Neural progenitor cell (in vitro differentiated cells): ENCODE measurements at regions not wholly inside any gene's neighbourhood (a gene's known extent, or its start where the extent isn't known, plus 50 kb on each side); places are given as distances from the start of the nearest gene placed in this dataset.

Experiments
- DNase-seq: peaks from one replicate; pipeline ENCODE4 v3.0.0-alpha.2; 2016; ENCODE audit warnings: low spot score
- H2AFZ ChIP-seq: fragments of 200-600 bp; sonication (generic); replicated peaks from 2 replicates; pipeline ENCODE4 v1.6.1; 2016; ENCODE audit warnings: antibody characterized with exemption
- H3F3A ChIP-seq: fragments of 200-600 bp; sonication (generic); 2 replicates; pipeline ENCODE4 v1.6.1; 2016; ENCODE audit warnings: antibody characterized with exemption, low read depth
- H3K27ac ChIP-seq: fragments of 200-600 bp; sonication (generic); 2 replicates; pipeline ENCODE4 v1.5.1; 2016; ENCODE audit warnings: mild to moderate bottlenecking
- H3K27me3 ChIP-seq: fragments of 200-600 bp; sonication (generic); 2 replicates; pipeline ENCODE4 v1.6.1; 2016; ENCODE audit warnings: mild to moderate bottlenecking, moderate library complexity
- H3K36me3 ChIP-seq: fragments of 200-600 bp; sonication (generic); 2 replicates; pipeline ENCODE4 v1.5.1; 2016
- H3K4me1 ChIP-seq: fragments of 200-600 bp; sonication (generic); 2 replicates; pipeline ENCODE4 v1.6.1; 2016; ENCODE audit warnings: mixed run types
- H3K4me2 ChIP-seq: fragments of 200-600 bp; sonication (generic); 2 replicates; pipeline ENCODE4 v1.6.1; 2016
- H3K4me3 ChIP-seq: fragments of 200-600 bp; sonication (generic); 2 replicates; pipeline ENCODE4 v1.5.1; 2016
- H3K79me2 ChIP-seq: fragments of 200-600 bp; sonication (generic); 2 replicates; pipeline ENCODE4 v1.6.1; 2016; ENCODE audit warnings: low read depth
- H3K9ac ChIP-seq: fragments of 200-600 bp; sonication (generic); 2 replicates; pipeline ENCODE4 v1.6.1; 2016
- H3K9me3 ChIP-seq: fragments of 200-600 bp; sonication (generic); 2 replicates; pipeline ENCODE4 v1.5.1; 2016; ENCODE audit warnings: low read depth
- H4K20me1 ChIP-seq: fragments of 200-600 bp; sonication (generic); 2 replicates; pipeline ENCODE4 v1.6.1; 2016; ENCODE audit warnings: low read depth
- H3K27ac Mint-ChIP-seq: 3 replicates; pipeline ENCODE4 v1.8.0; 2021; ENCODE audit warnings: mixed read lengths
- H3K27me3 Mint-ChIP-seq: 2 replicates; pipeline ENCODE4 v1.8.0; 2022; ENCODE audit warnings: low read depth, mild to moderate bottlenecking, inconsistent platforms, moderate library complexity, mixed read lengths; ENCODE audit not compliant: insufficient read depth
- H3K36me3 Mint-ChIP-seq: 3 replicates; pipeline ENCODE4 v1.8.0; 2021; ENCODE audit warnings: mixed read lengths
- H3K4me1 Mint-ChIP-seq: 3 replicates; pipeline ENCODE4 v1.8.0; 2021; ENCODE audit warnings: mixed read lengths
- H3K4me3 Mint-ChIP-seq: 3 replicates; pipeline ENCODE4 v1.8.0; 2021; ENCODE audit warnings: mild to moderate bottlenecking, moderate library complexity, mixed read lengths
- H3K9me3 Mint-ChIP-seq: 3 replicates; pipeline ENCODE4 v1.8.0; 2020; ENCODE audit warnings: mixed read lengths
- EZH2 ChIP-seq: fragments of 200-600 bp; sonication (generic); IDR thresholded peaks from 2 replicates; pipeline ENCODE4 v1.6.1; 2017; ENCODE audit warnings: antibody characterized with exemption, mild to moderate bottlenecking, moderate library complexity
- EZH2phosphoT487 ChIP-seq: fragments of 200-600 bp; sonication (generic); IDR thresholded peaks from 2 replicates; pipeline ENCODE4 v1.6.1; 2017; ENCODE audit warnings: antibody characterized with exemption
- TF ChIP-seq, protein P1 (sequence below): fragments of 200-600 bp; sonication (generic); IDR thresholded peaks from 2 replicates; pipeline ENCODE4 v1.5.1; 2017; ENCODE audit warnings: antibody characterized with exemption, mild to moderate bottlenecking

DNA sequence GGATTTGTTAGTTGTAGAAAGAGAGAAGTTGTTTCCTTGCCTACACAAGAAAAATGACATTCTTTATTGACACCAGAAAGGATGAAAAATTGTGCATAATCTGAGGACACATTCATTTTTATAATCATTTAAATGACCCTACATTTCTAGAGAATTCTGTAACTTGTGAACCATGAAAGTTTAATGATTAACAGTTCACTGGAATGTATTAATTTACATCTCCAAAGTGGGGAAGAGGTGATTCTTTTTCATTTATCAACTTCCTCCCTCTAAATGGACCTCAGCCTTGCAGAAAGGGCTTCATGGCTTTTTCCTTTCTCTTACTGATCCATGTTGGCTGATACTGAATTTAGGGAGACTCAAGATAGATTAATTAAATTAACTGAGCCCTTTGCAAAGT, 565.2 kb upstream of the LINC00305 start:
- Histone ChIP-seq H3F3A (no peaks in the 10 kb centered on the region), H4K20me1 (no peaks in the 10 kb centered on the region), H3K27ac (no peak overlapping the region), H3K4me3 (no peak overlapping the region), H3K9ac (no peak overlapping the region), H3K4me1 (no peaks in the 10 kb centered on the region), H3K79me2 (no peaks in the 10 kb centered on the region), H3K36me3 (no peaks in the 10 kb centered on the region), H3K27me3 (no peaks in the 10 kb centered on the region), H2AFZ (no peak overlapping the region), H3K9me3 (no peaks in the 10 kb centered on the region), H3K4me2 (no peak overlapping the region)
- Mint-ChIP-seq H3K4me3 (no peak overlapping the region), H3K9me3 (no peaks in the 10 kb centered on the region), H3K4me1 (no peaks in the 10 kb centered on the region), H3K27me3 (no peaks in the 10 kb centered on the region), H3K27ac (no peak overlapping the region), H3K36me3 (no peaks in the 10 kb centered on the region)
- DNase-seq, result no peak
- TF ChIP-seq EZH2, result no peak
- TF ChIP-seq EZH2phosphoT487, result no peak

DNA sequence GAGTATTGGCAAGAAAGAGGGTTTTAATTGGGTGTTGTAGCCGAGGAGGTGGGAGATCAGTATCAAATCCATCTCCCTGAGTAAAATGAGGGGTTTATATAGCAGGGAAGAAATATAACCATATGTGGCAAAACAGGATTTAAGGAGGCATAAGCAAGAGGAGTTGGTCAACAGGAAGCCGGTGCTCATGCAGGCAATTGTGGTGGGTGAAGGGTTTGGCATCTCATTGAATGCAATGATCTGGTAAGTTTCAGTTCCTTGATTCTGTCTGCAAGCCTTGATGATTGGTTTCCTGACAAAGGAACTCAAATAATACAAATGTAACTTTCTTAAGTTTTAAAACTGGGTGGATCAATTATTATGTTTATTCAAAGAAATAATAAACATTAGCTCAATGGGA, 564.4 kb upstream of the LINC00305 start:
- TF ChIP-seq EZH2, result no peak
- TF ChIP-seq EZH2phosphoT487, result no peak
- TF ChIP-seq, protein P1, sequence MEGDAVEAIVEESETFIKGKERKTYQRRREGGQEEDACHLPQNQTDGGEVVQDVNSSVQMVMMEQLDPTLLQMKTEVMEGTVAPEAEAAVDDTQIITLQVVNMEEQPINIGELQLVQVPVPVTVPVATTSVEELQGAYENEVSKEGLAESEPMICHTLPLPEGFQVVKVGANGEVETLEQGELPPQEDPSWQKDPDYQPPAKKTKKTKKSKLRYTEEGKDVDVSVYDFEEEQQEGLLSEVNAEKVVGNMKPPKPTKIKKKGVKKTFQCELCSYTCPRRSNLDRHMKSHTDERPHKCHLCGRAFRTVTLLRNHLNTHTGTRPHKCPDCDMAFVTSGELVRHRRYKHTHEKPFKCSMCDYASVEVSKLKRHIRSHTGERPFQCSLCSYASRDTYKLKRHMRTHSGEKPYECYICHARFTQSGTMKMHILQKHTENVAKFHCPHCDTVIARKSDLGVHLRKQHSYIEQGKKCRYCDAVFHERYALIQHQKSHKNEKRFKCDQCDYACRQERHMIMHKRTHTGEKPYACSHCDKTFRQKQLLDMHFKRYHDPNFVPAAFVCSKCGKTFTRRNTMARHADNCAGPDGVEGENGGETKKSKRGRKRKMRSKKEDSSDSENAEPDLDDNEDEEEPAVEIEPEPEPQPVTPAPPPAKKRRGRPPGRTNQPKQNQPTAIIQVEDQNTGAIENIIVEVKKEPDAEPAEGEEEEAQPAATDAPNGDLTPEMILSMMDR, result no peak
- H3F3A ChIP-seq, result no peaks in the 10 kb centered on the region
- H4K20me1 ChIP-seq, result no peaks in the 10 kb centered on the region
- H3K9ac ChIP-seq, result no peak overlapping the region
- no peaks in the 10 kb centered on the region for H3K79me2 ChIP-seq
- Mint-ChIP-seq H3K27me3 (no peaks in the 10 kb centered on the region), H3K4me3 (no peak overlapping the region), H3K9me3 (no peaks in the 10 kb centered on the region), H3K36me3 (no peaks in the 10 kb centered on the region), H3K27ac (no peak overlapping the region), H3K4me1 (no peaks in the 10 kb centered on the region)
- H3K9me3 ChIP-seq, result no peaks in the 10 kb centered on the region
- no peaks in the 10 kb centered on the region for H3K36me3 ChIP-seq
- H3K4me1 ChIP-seq, result no peaks in the 10 kb centered on the region
- no peak overlapping the region for H3K4me2 ChIP-seq
- H3K27me3 ChIP-seq, result no peaks in the 10 kb centered on the region
- H3K27ac ChIP-seq, result no peak overlapping the region
- H3K4me3 ChIP-seq, result no peak overlapping the region
- no peak overlapping the region for H2AFZ ChIP-seq
- DNase-seq, result no peak

DNA sequence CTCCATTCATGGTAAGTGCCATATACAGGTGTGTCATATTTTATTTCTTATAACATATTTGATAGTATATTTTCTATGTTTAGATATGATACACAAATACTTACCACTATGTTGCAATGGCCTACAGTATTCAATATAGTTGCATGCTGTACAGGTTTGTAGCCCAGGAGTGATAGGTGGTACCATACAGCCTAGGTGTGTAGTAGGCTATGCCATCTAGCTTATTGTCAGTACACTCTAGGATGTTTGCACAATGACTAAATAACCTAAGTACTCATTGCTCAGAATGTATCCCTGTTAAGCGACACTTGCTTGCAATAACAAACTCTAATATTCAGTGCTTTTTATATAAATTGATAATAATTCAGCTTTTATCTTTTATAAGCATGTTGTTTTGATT, 563.1 kb upstream of the LINC00305 start:
- no peaks in the 10 kb centered on the region for H3F3A ChIP-seq
- no peaks in the 10 kb centered on the region for H3K36me3 ChIP-seq
- no peaks in the 10 kb centered on the region for H3K27me3 Mint-ChIP-seq
- H3K27ac Mint-ChIP-seq, result no peak overlapping the region
- H3K4me1 Mint-ChIP-seq, result no peaks in the 10 kb centered on the region
- no peaks in the 10 kb centered on the region for H3K27me3 ChIP-seq
- H3K79me2 ChIP-seq, result no peaks in the 10 kb centered on the region
- H3K4me1 ChIP-seq, result no peaks in the 10 kb centered on the region
- no peak overlapping the region for H3K27ac ChIP-seq
- no peaks in the 10 kb centered on the region for H3K36me3 Mint-ChIP-seq
- H3K9me3 Mint-ChIP-seq, result no peaks in the 10 kb centered on the region
- no peaks in the 10 kb centered on the region for H3K9me3 ChIP-seq
- H2AFZ ChIP-seq, result no peak overlapping the region
- no peak overlapping the region for H3K4me3 Mint-ChIP-seq
- H4K20me1 ChIP-seq, result no peaks in the 10 kb centered on the region
- H3K4me3 ChIP-seq, result no peak overlapping the region
- DNase-seq, result no peak
- H3K4me2 ChIP-seq, result no peak overlapping the region
- H3K9ac ChIP-seq, result no peak overlapping the region
- TF ChIP-seq, protein P1, result no peak
- TF ChIP-seq EZH2phosphoT487 (no peak), EZH2 (no peak)

GRCh38 chr18:64710105-64710861, 561.4 kb upstream of the LINC00305 start:
- H3K36me3 Mint-ChIP-seq, result no peaks in the 10 kb centered on the region
- no peak overlapping the region for H3K4me3 Mint-ChIP-seq
- no peak overlapping the region for H3K27ac Mint-ChIP-seq
- Histone ChIP-seq H3K79me2 (no peaks in the 10 kb centered on the region), H3K4me3 (no peak overlapping the region), H3K9ac (no peak overlapping the region), H4K20me1 (no peaks in the 10 kb centered on the region), H3K27ac (no peak overlapping the region), H2AFZ (no peak overlapping the region), H3F3A (no peaks in the 10 kb centered on the region), H3K36me3 (no peaks in the 10 kb centered on the region), H3K4me2 (no peak overlapping the region), H3K27me3 (no peaks in the 10 kb centered on the region), H3K4me1 (no peaks in the 10 kb centered on the region), H3K9me3 (no peaks in the 10 kb centered on the region)
- no peaks in the 10 kb centered on the region for H3K27me3 Mint-ChIP-seq
- no peak for DNase-seq
- no peaks in the 10 kb centered on the region for H3K4me1 Mint-ChIP-seq
- H3K9me3 Mint-ChIP-seq, result peaks cover 2% of the 10 kb centered on the region
- TF ChIP-seq, protein P1, result no peak
- no peak for TF ChIP-seq EZH2phosphoT487
- no peak for TF ChIP-seq EZH2
